H1 (cell line): ENCODE measurements at regions not wholly inside any gene's neighbourhood (a gene's known extent, or its start where the extent isn't known, plus 50 kb on each side); places are given as distances from the start of the nearest gene placed in this dataset.

Experiments used
- CTCF ChIA-PET: fragments of 300-600 bp; sonication (Branson Sonifier 250); formaldehyde crosslinking; loops from one replicate; lab custom pipeline; 2021; ENCODE audit not compliant: partially characterized antibody; lab: Charles Lee
- POLR2A ChIA-PET: fragments of 300-600 bp; sonication (Branson Sonifier 250); formaldehyde crosslinking; loops from one replicate; lab custom pipeline; 2021; ENCODE audit warnings: inconsistent platforms; ENCODE audit not compliant: partially characterized antibody; lab: Charles Lee
- DNase-seq, 2 experiments: peaks; one replicate each; pipeline versions ENCODE4 v3.0.0 to v3.0.0-alpha.2; 2010 to 2022; ENCODE audit warnings: low spot score in 2 of 2, low read depth in 1 of 2, mixed read lengths in 1 of 2
- FAIRE-seq: peaks from 2 replicates; lab custom pipeline; 2011; peaks lifted over from hg19 to GRCh38; lab: Jason Lieb, UNC
- H2AFZ ChIP-seq: 2 replicates; pipeline ENCODE4 v1.8.1; 2012; ENCODE audit warnings: low read length, inconsistent platforms
- H2AK5ac ChIP-seq: 2 replicates; pipeline ENCODE4 v1.6.1; 2013; ENCODE audit warnings: low read depth, low read length
- H2BK120ac ChIP-seq: replicated peaks from 2 replicates; pipeline ENCODE3; 2013; ENCODE audit warnings: low read depth, low read length, inconsistent platforms
- H2BK12ac ChIP-seq: 2 replicates; pipeline ENCODE4 v1.6.1; 2013; ENCODE audit warnings: low read depth, low read length
- H2BK15ac ChIP-seq: 2 replicates; pipeline ENCODE4 v1.6.1; 2013; ENCODE audit warnings: low read length
- H2BK20ac ChIP-seq: 2 replicates; pipeline ENCODE4 v1.6.1; 2013; ENCODE audit warnings: low read length
- H2BK5ac ChIP-seq: 2 replicates; pipeline ENCODE4 v1.6.1; 2013; ENCODE audit warnings: low read depth, low read length
- H3K14ac ChIP-seq: 2 replicates; pipeline ENCODE4 v1.6.1; 2013; ENCODE audit warnings: inconsistent platforms; ENCODE audit not compliant: insufficient read length
- H3K18ac ChIP-seq: 2 replicates; pipeline ENCODE4 v1.6.1; 2013; ENCODE audit warnings: low read length; ENCODE audit errors: extremely low read depth
- H3K23ac ChIP-seq: 2 replicates; pipeline ENCODE4 v1.6.1; 2013; ENCODE audit warnings: inconsistent platforms; ENCODE audit not compliant: insufficient read length
- H3K23me2 ChIP-seq: 2 replicates; pipeline ENCODE4 v1.6.1; 2013; ENCODE audit warnings: low read depth, low read length
- H3K27ac ChIP-seq: 2 replicates; pipeline ENCODE4 v1.6.1; 2011; ENCODE audit warnings: low read depth, low read length, inconsistent platforms
- H3K27me3 ChIP-seq, 4 experiments: replicated peaks in 1 of 4; 1 replicate in 1 of 4; 2 replicates in 3 of 4; pipeline versions ENCODE4 v1.6.1 to v1.8.1; 2011 to 2013; ENCODE audit warnings: low read length in 3 of 4, mild to moderate bottlenecking in 3 of 4, inconsistent platforms in 2 of 4, mixed read lengths in 2 of 4, moderate library complexity in 1 of 4; ENCODE audit not compliant: control insufficient read depth in 3 of 4, insufficient read depth in 3 of 4; ENCODE audit errors: extremely low read depth in 1 of 4
- H3K36me3 ChIP-seq, 4 experiments: 2 replicates each; pipeline versions ENCODE4 v1.6.1 to v1.8.1; 2011 to 2013; ENCODE audit warnings: mild to moderate bottlenecking in 4 of 4, low read length in 3 of 4, moderate library complexity in 2 of 4, control low read depth in 1 of 4, inconsistent platforms in 1 of 4; ENCODE audit not compliant: insufficient read depth in 4 of 4, control insufficient read depth in 2 of 4
- H3K4ac ChIP-seq: replicated peaks from 2 replicates; pipeline ENCODE3; 2013; ENCODE audit warnings: low read length, low read depth, mixed read lengths, inconsistent platforms; ENCODE audit not compliant: insufficient read length
- H3K4me1 ChIP-seq, 4 experiments: replicated peaks in 1 of 4; 1 replicate in 1 of 4; 2 replicates in 3 of 4; pipeline versions ENCODE4 v1.6.1 to v1.8.1; 2011 to 2013; ENCODE audit warnings: low read length in 3 of 4, inconsistent platforms in 2 of 4, mixed read lengths in 1 of 4; ENCODE audit not compliant: insufficient read depth in 4 of 4, control insufficient read depth in 3 of 4
- H3K4me2 ChIP-seq, 2 experiments: 2 replicates each; pipeline versions ENCODE4 v1.6.1 to v1.8.1; 2011 to 2013; ENCODE audit warnings: low read depth in 2 of 2, low read length in 2 of 2, control low read depth in 1 of 2, inconsistent platforms in 1 of 2, mild to moderate bottlenecking in 1 of 2; ENCODE audit not compliant: insufficient read depth in 1 of 2
- H3K4me3 ChIP-seq, 4 experiments: fragments of 200-600, 300-600 bp in 1 of 4; sonication (generic), shearing (Covaris generic), sonication (Bioruptor Twin) in 1 of 4; 2 replicates each; pipeline versions ENCODE4 v1.5.1 to v1.8.1; 2011 to 2016; ENCODE audit warnings: low read length in 4 of 4, low read depth in 3 of 4, control low read depth in 2 of 4, inconsistent platforms in 2 of 4, mild to moderate bottlenecking in 2 of 4, mixed read lengths in 1 of 4, moderate library complexity in 1 of 4; ENCODE audit not compliant: insufficient read depth in 2 of 4; ENCODE audit errors: extremely low read depth in 1 of 4
- H3K56ac ChIP-seq: replicated peaks from 2 replicates; pipeline ENCODE3; 2013; ENCODE audit warnings: low read depth, mild to moderate bottlenecking, mixed read lengths, low read length, inconsistent platforms; ENCODE audit not compliant: insufficient read length
- H3K79me1 ChIP-seq: 2 replicates; pipeline ENCODE4 v1.6.1; 2013; ENCODE audit warnings: low read depth, low read length, control low read depth
- H3K79me2 ChIP-seq, 2 experiments: 2 replicates each; pipeline versions ENCODE4 v1.6.1 to v1.8.1; 2012 to 2013; ENCODE audit warnings: low read length in 2 of 2, mild to moderate bottlenecking in 2 of 2, inconsistent platforms in 1 of 2; ENCODE audit not compliant: insufficient read depth in 2 of 2, control insufficient read depth in 1 of 2
- H3K9ac ChIP-seq, 4 experiments: replicated peaks in 1 of 4; 1 replicate in 1 of 4; 2 replicates in 3 of 4; pipeline versions ENCODE4 v1.6.1 to v1.8.1; 2011 to 2013; ENCODE audit warnings: low read depth in 3 of 4, low read length in 3 of 4, control low read depth in 2 of 4, mild to moderate bottlenecking in 2 of 4, moderate library complexity in 2 of 4, inconsistent platforms in 1 of 4; ENCODE audit errors: extremely low read depth in 1 of 4
- H3K9me3 ChIP-seq, 2 experiments: 2 replicates each; pipeline versions ENCODE4 v1.6.1 to v1.8.1; 2012 to 2013; ENCODE audit warnings: mild to moderate bottlenecking in 2 of 2, moderate library complexity in 2 of 2, control low read depth in 1 of 2, inconsistent platforms in 1 of 2, low read depth in 1 of 2, low read length in 1 of 2, mixed read lengths in 1 of 2; ENCODE audit not compliant: insufficient read depth in 2 of 2
- H4K20me1 ChIP-seq, 2 experiments: replicated peaks in 1 of 2; 2 replicates each; pipeline versions ENCODE3 to v1.8.1; 2011 to 2013; ENCODE audit warnings: inconsistent platforms in 2 of 2, low read length in 2 of 2, mild to moderate bottlenecking in 1 of 2; ENCODE audit not compliant: insufficient read depth in 2 of 2, control insufficient read depth in 1 of 2
- H4K5ac ChIP-seq: 2 replicates; pipeline ENCODE4 v1.6.1; 2013; ENCODE audit warnings: low read length, low read depth, mixed read lengths, inconsistent platforms; ENCODE audit not compliant: insufficient read length
- H4K8ac ChIP-seq: 2 replicates; pipeline ENCODE4 v1.8.0; 2013; ENCODE audit warnings: mild to moderate bottlenecking, moderate library complexity, low read length, inconsistent platforms; ENCODE audit not compliant: insufficient read depth; ENCODE audit errors: extremely low read depth
- H4K91ac ChIP-seq: replicated peaks from 2 replicates; pipeline ENCODE3; 2013; ENCODE audit warnings: low read length, mixed read lengths, inconsistent platforms; ENCODE audit not compliant: insufficient read length
- ASH2L ChIP-seq: fragments of 200-600, 300-600 bp; sonication (generic); IDR thresholded peaks from one replicate; pipeline ENCODE4 v1.7.1; 2017; ENCODE audit warnings: low read length
- CHD2 ChIP-seq: IDR thresholded peaks from 2 replicates; pipeline ENCODE4 v1.6.1; 2012; ENCODE audit warnings: low read length, improper control_type of control experiment
- CTBP2 ChIP-seq: IDR thresholded peaks from 2 replicates; pipeline ENCODE4 v1.7.0; 2011; ENCODE audit warnings: borderline replicate concordance, mild to moderate bottlenecking, moderate library complexity, mixed read lengths, low read length; ENCODE audit not compliant: insufficient read depth, insufficient read length
- GABPA ChIP-seq: IDR thresholded peaks from 2 replicates; pipeline ENCODE4 v1.6.1; 2011; ENCODE audit warnings: mild to moderate bottlenecking, low read length, moderate library complexity, borderline replicate concordance; ENCODE audit not compliant: insufficient read depth
- HDAC2 ChIP-seq, 2 experiments: fragments of 300-600 bp in 1 of 2; sonication (generic) in 1 of 2; IDR thresholded peaks; 2 replicates each; pipeline ENCODE4 v1.6.1; 2011 to 2012; ENCODE audit warnings: low read depth in 2 of 2, low read length in 2 of 2, mild to moderate bottlenecking in 2 of 2, moderate library complexity in 2 of 2, borderline replicate concordance in 1 of 2, inconsistent platforms in 1 of 2
- JUN ChIP-seq: IDR thresholded peaks from 2 replicates; pipeline ENCODE4 v1.6.1; 2011; ENCODE audit warnings: low read depth, mild to moderate bottlenecking, improper control_type of control experiment, low read length
- KDM4A ChIP-seq: IDR thresholded peaks from one replicate; pipeline ENCODE4 v1.7.1; 2012; ENCODE audit warnings: low read depth, mild to moderate bottlenecking, moderate library complexity, low read length, inconsistent platforms; ENCODE audit not compliant: severe bottlenecking
- RAD21 ChIP-seq, 2 experiments: IDR thresholded peaks in 1 of 2; conservative IDR thresholded peaks in 1 of 2; 2 replicates each; pipeline ENCODE4 v1.6.1; 2011; ENCODE audit warnings: low read depth in 2 of 2, low read length in 2 of 2, improper control_type of control experiment in 1 of 2, inconsistent platforms in 1 of 2, mild to moderate bottlenecking in 1 of 2, moderate library complexity in 1 of 2
- SP1 ChIP-seq: IDR thresholded peaks from 2 replicates; pipeline ENCODE4 v1.6.1; 2011; ENCODE audit warnings: low read depth, low read length
- SRF ChIP-seq: IDR thresholded peaks from 2 replicates; pipeline ENCODE4 v1.6.1; 2011; ENCODE audit warnings: mild to moderate bottlenecking, low read depth, low read length, moderate library complexity
- WGBS, 2 experiments: shearing (Covaris generic) in 1 of 2; methylation state at CpG; one replicate each; pipeline versions ENCODE4 v1.1.6 to v1.1.7; 2013 to 2015; ENCODE audit warnings: low lambda C conversion rate in 2 of 2, mixed read lengths in 2 of 2, inconsistent platforms in 1 of 2, low coverage in 1 of 2, missing lambda C conversion rate in 1 of 2; ENCODE audit not compliant: insufficient replicate concordance in 2 of 2, insufficient coverage in 1 of 2, insufficient read length in 1 of 2; ENCODE audit errors: extremely low coverage in 1 of 2, missing lambda C conversion rate in 1 of 2; 5-methylcytosine and 5-hydroxymethylcytosine counted together
- TF ChIP-seq, protein P1 (sequence below): IDR thresholded peaks from 2 replicates; pipeline ENCODE4 v1.6.1; 2012; ENCODE audit warnings: inconsistent platforms
- TF ChIP-seq, protein P2 (sequence below): IDR thresholded peaks from 2 replicates; pipeline ENCODE4 v1.6.1; 2011; ENCODE audit warnings: low read depth, mild to moderate bottlenecking, low read length; ENCODE audit not compliant: insufficient read depth

DNA sequence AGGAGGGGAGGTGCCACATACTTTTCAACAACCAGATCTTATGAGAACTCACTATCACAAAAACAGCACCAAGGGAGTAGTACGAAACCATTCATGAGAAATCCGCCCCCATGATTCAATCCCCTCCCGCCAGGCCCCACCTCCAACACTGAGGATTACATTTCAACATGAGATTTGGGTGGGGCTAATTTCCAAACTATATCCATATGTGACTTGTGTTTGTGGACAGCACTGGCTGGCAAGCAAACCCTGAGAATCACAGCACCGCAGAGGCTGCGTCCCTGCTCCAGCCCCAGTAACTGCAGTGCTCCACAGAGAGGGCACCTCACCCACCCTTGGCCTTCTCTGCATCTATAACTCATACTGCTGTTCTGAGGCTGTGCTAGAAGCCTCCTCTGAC is 211.2 kb upstream of the PODXL start:
- Histone ChIP-seq H3K27me3 (no peaks in the 10 kb centered on the region), H2BK15ac (no peak overlapping the region), H3K79me2 (no peaks in the 10 kb centered on the region), H4K8ac (no peak overlapping the region), H4K91ac (no peak overlapping the region), H2BK20ac (no peak overlapping the region), H3K4ac (no peak overlapping the region), H4K20me1 (no peaks in the 10 kb centered on the region), H3K79me1 (no peaks in the 10 kb centered on the region), H3K23ac (no peak overlapping the region), H3K23me2 (no peaks in the 10 kb centered on the region; the same call in 1 of the 2 replicates), H3K14ac (no peak overlapping the region), H2AK5ac (no peak overlapping the region), H2AFZ (0 out of 2 replicates have a peak overlapping the region, but pooled peaks have one; percentile 21), H3K27ac (no peak overlapping the region), H2BK120ac (no peak overlapping the region), H3K18ac (no peak overlapping the region), H3K4me3 (no peak overlapping the region), H3K56ac (no peak overlapping the region), H3K9me3 (no peaks in the 10 kb centered on the region), H4K5ac (no peak overlapping the region), H3K9ac (no peak overlapping the region), H3K4me2 (no peak overlapping the region), H3K36me3 (no peaks in the 10 kb centered on the region), H2BK5ac (no peak overlapping the region), H2BK12ac (no peak overlapping the region), H3K4me1 (peaks cover 0 to 5% (median 0%) of the 10 kb centered on the region in 4 experiments; a peak in 1 of 7 replicates)
- WGBS, 2 experiments = 90% methylated on average over 5 of the region's 5 CpGs; no CpG with 5 or more reads in 1 of the 2 experiments
- ChIA-PET CTCF (no interaction called here), POLR2A (no interaction called here)
- DNase-seq = no peak
- no peak for FAIRE-seq
- TF ChIP-seq GABPA = no peak
- no peak for TF ChIP-seq ASH2L
- no peak for TF ChIP-seq SP1
- TF ChIP-seq KDM4A = no peak
- TF ChIP-seq, protein P1, sequence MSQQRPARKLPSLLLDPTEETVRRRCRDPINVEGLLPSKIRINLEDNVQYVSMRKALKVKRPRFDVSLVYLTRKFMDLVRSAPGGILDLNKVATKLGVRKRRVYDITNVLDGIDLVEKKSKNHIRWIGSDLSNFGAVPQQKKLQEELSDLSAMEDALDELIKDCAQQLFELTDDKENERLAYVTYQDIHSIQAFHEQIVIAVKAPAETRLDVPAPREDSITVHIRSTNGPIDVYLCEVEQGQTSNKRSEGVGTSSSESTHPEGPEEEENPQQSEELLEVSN = no peak
- no peak for TF ChIP-seq HDAC2 (IDR thresholded peaks at IDR 0.05; ENCODE audit: borderline replicate concordance in 1 of 2, low read depth in 2 of 2, low read length in 2 of 2)
- TF ChIP-seq RAD21 (IDR thresholded peaks at IDR 0.05 in 1 of 2, conservative IDR thresholded peaks at IDR 0.05 in 1 of 2; ENCODE audit: low read depth in 2 of 2, low read length in 2 of 2) = no peak
- no peak for TF ChIP-seq CTBP2
- TF ChIP-seq, protein P2, sequence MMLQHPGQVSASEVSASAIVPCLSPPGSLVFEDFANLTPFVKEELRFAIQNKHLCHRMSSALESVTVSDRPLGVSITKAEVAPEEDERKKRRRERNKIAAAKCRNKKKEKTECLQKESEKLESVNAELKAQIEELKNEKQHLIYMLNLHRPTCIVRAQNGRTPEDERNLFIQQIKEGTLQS = no peak
- no peak for TF ChIP-seq JUN
- no peak for TF ChIP-seq CHD2
- TF ChIP-seq SRF = no peak
